ENCODE measurements at regions not wholly inside any gene's neighbourhood (a gene's known extent, or its start where the extent isn't known, plus 50 kb on each side); places are given as distances from the start of the nearest gene placed in this dataset.

- no peak for DNase-seq
These were observed 52.2 kb upstream of the CD83 start for GRCh38 chr6:14065350-14065749.

- peak; percentile 74 for DNase-seq
These were observed 50.7 kb upstream of the CD83 start for GRCh38 chr6:14066782-14067406.

GRCh38 chr6:14067656-14068055 is 49.9 kb upstream of the CD83 start:
- DNase-seq, result no peak
